ENCODE measurements at regions not wholly inside any gene's neighbourhood (a gene's known extent, or its start where the extent isn't known, plus 50 kb on each side); places are given as distances from the start of the nearest gene placed in this dataset.

GRCh38 chr1:230498704-230499103 lies 72.6 kb upstream of the PGBD5 start:
- TF ChIP-seq CTCF (IDR thresholded peaks at IDR 0.05) (no peak), EZH2 (IDR thresholded peaks at IDR 0.05) (no peak)

All from neural progenitor cell (in vitro differentiated cells).